DMS114 treated with DMSO at 0.1 percent for 48 hours (cell line): ENCODE measurements at regions not wholly inside any gene's neighbourhood (a gene's known extent, or its start where the extent isn't known, plus 50 kb on each side); places are given as distances from the start of the nearest gene placed in this dataset.
"Not testable (repeated sequence)": the region's sequence is repeated elsewhere in the genome, so short reads cannot be mapped to it uniquely, and the experiment has no call there.

Experiments used
- DNase-seq: peaks from one replicate; lab custom pipeline; 2025; ENCODE audit not compliant: unreplicated experiment; lab: John Stamatoyannopoulos, UW

DNA sequence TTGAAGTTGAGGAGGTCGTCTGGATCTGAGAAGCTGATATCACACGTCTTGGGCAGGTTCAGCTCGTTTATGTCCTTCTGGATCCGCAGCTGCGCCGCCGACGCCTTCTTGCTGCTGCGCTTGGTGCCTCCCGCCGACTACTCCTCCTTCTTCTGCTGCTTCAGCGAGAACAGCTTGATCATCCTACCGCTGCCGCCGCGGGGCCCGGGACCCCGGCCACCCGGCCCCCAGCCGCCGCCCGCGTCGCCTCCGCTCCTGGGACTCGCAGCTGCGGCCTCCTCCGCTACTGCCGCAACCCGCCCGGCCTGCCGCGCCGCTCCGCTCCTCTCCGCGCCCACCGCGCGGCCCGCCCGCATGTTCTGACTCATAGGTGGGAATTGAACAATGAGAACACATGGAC, 1710.6 kb downstream of the TP53TG3F start:
- DNase-seq: not testable (repeated sequence)

DNA sequence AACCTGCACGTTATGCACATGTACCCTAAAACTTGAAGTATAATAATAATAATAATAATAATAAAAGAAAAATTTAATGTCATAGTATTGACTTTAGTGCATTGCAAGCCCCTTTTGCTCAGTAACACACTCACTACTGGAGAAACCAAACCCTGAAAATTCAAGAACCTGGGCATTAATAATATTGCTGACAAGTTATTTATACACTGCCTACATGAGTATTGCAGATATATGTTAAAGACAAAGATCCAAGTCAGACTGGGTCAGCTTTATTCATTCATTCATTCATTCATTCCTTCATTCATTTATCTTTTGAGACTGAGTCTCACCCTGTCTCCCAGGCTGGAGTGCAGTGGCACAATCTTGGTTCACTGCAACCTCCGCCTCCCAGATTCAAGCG, 1711.2 kb downstream of the TP53TG3F start:
- no peak for DNase-seq

DNA sequence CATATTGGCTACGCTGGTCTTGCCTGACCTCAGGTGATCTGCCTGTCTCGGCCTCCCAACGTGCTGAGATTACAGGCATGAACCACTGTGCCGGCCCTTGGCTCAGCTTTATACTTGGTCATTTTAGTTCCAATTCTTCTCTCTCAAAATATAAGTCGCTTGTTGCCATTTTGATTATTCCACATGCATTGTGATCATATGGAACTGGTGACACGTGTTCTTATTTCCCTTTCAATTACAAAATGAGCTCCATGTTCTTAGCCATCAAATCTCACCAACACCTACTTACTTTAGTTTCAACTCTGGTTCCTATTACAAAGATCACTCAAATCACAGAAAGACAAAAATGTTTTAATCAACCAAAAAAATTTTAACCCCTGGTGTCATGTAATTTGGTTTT, 1711.7 kb downstream of the TP53TG3F start:
- no peak for DNase-seq

DNA sequence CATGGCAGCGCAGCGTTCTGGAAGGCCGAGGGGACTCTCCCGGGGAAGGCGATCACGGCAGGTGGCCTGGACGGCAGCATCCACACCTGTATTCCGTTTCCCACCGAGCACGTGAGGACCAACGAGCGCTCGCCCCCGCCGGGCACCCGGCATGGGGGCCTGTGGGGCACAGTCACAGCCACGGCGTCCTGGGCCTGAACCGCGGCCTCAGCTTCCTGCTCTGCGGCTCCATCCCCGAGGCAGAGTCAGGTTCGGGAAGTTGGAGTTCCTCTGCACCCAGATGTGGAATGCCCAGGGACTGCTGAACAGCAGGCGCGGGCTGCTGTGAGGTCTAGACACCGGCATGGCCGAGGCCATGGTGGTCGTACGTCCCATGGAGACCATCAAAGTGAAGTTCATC, 1713.9 kb downstream of the TP53TG3F start:
- DNase-seq: no peak

DNA sequence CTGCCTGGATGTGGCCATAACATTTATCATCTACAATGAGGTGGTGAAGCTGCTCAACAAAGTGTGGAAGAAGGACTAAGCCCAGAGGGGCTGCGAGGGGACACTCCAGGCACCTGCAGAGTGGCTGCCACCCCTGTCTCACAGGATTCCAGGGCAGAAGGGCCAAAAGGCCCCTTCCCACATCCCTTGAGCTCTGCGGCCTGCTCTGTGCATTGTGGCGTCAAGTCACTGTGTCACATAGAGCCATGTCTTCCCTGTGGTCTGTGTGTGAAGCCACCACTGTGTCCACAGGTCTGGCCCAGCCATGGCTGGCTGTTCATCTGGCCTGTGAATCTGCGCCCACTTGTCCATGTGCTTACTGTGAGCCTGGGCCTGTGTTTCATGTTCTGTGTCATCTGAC, 1714.6 kb downstream of the TP53TG3F start:
- DNase-seq: no peak

DNA sequence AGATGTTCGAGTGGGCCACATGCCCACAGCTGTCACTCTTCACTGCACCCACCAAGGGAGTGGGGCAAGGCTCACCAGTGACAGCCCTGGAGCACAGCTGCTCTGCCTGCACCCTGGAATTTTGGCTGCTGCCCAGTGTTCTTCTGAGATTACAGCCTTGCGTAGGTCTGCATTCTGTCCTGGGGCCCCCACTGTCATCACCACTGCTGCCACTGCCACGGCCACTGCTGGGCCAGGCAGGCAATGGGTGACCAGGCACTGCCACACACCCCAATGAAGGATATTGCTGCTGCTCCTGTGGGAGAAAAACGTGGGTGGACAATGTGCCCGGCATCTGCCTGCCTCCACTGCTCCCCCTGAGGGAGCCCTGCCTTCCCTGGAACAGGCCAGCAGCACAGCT, 1717.0 kb downstream of the TP53TG3F start:
- no peak for DNase-seq

DNA sequence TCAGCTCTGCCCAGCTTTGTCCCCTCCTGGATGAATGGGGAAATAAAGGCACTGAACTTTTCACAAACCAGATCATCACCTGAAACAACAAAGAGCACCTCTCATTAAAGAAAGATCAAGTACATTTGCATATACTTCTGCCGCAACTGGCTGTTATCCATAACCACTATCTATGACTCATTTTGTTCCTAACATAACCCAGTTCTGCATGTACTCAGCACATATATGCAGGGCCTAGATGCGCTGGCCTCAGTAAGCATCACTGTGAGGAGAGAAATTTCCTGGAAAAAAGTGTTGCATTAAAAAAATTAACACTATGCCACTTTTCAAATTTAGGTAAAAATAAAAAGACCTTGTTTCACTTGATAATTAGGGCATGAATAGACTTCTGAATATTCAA, 1718.4 kb downstream of the TP53TG3F start:
- DNase-seq: no peak

DNA sequence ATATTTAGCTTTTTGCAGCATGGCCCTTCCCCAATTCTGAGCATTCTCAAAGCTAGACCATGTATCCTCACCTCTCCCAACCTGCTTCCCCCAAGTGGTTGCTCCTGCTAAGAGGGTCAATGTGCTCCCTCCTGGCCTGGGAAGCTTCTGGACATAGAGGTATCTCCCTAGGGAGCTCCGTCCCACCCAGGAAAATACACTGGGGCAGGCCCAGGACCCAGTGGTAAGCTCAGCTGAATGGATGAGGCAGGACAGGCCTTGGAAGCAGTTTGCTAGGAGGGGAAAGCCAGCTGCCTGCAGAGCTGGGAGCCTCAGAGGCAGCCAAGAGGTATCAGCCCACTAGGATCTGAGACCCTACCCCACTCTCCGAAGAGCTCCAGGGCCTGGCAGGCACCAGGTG, 1721.6 kb downstream of the TP53TG3F start:
- DNase-seq: no peak

DNA sequence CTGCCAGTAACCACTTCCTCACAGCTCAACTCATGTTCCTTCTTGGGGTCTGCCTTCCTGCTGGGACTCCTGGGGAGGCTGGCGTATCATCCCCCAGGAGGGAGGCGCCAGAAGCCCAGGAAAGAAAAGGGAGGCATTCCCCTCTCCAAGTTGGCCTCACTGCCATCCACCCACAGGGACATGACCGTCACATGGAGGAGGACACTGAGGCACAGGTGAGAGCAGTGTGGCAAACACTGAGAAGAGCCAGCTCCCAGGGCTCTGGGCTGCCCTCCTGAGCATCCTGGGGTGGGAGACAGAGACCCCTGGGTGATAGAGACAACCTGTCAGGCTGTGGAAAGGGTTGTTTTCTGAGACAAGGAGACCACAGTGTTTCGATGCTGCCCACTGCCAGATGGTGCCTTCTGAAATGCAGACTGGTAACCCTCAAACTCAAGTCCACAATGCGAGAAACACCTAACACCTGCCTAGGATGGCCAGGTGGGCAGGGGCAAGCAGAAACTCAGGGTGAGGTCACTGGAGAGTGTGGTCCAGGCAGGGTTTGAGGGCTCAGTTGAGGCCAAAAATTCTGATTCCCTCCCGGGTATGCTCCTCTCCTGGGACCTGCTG, 1722.1 kb downstream of the TP53TG3F start:
- no peak for DNase-seq

DNA sequence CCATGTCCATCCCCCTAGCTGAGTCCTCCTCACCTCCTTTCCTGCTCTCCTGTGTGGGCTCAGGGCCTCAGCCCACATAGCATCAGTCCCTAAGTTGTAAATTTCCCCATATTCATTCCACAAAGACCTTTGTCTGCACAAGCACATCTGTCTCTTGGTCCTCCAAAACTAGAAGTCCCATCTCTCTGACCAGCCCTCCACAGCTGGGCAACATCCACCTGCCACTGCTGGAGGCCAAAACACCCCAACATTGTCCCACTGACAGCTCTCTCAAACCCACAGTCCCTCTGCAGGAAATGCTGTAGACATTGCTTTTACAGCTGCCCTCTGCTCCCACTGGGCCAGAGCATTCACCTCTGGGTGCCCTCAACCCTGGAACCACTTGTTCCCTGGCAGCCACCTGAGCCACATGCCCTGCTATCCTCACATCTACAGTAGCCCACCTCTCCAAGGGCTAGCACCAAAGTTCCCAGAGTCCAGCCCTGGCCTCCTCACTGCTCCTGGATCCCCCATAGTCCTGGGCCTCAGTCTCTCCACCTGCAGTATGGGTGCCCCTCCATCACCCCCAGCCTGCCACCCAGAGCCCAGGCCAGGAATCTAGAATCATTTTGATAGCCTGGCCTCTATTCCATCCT, 1722.7 kb downstream of the TP53TG3F start:
- DNase-seq: no peak

DNA sequence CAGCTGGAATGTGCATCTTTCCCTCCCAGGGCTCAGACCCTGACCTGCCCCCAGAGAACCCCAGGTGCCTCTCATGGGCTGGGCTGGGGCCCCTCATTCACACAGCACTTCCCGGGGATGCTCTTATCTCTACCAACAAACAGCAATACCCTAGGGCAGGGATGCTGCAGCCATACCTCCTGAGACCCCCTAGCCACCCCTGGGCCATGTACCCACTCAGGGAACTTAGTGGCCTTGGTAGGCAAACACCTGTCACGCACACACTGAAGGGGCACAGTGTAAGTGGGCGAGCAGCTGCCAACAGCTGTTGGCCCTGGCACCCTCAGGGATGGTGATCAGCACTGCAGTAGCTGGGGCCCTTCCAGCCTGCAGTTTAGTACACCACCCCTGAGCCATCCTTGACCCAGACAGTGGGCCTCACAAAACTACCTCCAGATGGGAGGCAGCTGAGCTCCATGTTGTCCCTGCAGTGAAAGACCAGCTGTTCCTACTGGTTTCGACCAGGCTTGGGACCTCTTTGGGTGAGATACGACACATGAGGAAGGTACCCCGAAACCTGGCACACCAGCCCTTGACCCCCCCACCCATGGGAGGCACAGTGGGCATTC, 1723.6 kb downstream of the TP53TG3F start:
- DNase-seq: no peak

DNA sequence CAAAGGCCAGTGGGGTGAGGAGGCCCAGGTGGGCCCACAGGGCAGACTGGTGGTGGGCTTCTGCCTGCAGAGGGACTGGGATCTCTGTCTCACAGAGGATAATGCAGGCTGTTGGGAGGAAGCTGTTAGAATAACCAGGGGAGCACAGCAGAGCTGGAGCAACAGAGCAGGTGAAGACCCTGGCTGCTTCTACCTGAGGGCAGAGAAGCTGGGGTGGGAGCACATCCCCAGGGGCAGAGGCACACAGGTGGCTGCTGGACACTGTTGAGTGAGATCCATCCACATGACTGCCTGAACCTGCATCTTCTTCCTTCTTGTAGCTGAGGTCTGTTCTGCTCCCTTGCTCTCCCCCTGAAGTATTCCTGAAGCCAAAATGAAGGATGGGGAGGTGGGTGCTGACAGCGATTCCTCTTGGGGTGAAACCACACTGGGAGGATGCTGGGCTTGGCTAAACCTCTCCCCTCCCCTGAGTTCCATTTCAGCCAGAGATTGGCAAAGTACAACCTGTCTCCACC, 1725.0 kb downstream of the TP53TG3F start:
- no peak for DNase-seq

DNA sequence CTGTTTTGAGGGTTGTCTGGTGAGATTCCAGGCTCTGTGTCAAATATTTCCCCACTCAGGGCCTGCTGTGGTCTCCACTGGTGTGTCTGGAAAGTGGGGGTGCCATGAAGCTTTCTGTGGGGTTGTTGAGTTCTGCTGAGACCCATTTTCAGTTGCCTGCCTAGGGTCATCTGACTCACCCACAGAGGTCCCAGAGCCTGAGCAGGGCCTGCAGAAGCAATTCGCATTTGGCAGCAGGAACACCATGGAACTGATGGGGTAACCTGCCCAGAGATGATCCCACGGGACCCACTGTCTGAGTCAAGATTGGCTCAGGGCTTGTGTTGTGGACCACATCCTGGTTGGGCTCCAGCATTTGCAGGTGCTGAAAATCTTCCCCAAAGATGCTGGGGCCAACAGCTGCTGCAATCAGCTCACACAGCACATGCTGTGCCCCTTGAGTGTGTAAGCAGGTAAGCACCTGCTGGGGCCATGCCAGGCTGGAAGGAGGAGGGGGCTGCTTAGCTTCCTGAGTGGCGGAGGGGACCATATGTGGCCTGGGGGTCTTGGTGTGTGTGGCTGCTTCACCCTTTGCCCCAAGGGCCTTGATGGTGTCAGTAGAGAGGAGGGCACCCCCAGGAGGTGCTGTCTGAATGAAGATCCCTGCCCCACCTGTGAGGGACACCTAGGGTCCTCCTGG, 1726.1 kb downstream of the TP53TG3F start:
- DNase-seq: no peak

DNA sequence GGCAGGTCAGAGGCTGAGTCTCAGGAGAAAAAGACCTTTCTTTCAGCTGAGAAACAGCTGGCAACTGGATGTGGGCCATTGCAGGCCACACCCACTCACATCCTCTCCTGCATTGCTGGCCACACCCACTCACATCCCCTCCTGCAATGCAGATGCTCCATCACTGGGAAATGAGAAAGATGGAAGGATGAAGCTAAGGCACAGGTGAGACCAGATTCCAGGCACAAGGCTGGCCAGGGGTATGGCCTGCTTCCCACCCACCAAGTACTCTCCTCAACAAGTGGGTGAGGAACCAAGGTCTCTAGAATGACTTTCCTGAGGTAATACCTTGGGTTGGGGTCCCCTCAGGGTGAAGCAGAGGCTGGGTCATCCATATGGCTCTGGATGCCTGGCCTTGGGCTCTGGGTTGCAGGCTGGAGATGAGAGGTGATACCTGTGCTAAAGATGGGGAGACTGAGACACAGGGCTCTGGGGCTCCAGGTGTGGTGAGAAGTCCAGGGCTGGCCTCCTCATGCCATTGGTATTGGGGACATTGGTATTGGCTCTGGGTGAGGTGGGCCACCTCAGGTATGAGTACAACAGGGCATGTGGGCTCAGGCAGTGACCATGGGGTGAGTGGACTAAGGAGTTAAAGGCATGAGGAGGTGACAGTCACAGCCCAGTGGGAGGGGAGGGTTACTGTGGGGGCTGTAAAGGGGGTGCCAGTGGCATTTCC, 1726.8 kb downstream of the TP53TG3F start:
- no peak for DNase-seq

DNA sequence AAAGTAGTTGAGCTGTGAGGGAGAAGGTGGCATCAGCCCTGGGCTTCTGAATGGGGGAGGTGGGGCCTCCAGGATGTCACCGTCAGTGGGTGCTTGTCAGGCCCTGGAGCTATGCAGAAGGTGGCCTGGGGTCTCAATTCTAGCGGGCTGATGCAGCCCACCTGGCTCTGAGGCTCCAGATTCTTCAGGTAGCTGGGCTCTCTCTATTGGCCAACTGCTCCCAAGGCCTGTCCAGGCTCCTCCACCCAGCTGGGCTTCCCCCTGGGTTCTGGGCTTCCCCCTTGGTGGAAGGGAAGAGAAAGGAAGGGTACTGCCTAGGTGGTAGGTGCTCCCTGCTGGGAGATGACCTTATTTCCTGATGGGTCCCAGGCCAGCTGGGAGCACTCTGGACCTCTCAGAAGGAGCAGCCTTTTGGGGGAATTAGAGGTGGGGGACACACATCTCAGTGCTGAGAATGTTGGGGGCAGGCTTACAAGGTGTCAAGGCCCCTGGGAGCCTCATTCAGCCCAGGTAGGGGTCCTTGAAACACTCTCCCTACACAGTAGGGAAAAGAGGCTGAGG, 1728.3 kb downstream of the TP53TG3F start:
- DNase-seq: no peak

DNA sequence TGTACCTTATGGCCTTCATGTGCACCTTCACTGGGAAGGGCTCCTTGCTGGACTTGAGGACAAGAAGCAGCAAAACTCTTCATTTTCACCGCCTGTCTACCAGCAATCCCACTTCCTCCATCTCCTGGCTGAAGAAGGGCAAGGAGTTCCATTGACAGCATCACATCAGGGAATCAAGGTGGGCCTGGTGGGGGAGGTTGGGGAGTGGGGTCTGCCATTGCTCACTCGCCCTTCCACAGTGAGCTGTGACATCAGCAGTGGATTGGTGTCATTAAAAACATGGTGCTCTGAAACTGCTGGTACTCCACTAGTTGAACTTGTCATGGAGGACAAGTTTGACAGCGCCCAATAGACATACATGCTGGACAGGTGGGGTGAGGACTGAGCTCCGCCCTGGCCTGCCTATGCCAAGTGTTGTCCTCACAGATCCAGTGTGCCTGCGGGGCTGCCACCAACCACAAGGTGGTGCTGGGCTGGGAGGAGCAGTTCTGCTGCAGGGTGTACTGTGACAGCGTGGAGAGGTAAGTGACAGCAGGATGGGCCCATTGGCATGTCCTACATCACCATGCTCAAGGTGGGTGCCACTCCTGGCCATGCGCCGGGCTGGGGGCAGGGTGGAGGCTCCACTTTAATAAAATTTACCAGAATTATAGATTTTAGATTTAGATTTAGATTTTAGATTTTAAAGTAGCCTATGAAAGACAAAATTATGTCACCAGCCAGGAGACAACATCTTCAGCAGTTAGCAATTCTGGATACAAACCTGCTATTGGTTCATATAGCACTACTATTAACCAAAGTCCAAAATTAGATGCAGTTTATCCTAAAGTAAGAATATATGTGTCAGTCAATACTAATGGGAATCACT, 1729.1 kb downstream of the TP53TG3F start:
- DNase-seq: peak; percentile 27

DNA sequence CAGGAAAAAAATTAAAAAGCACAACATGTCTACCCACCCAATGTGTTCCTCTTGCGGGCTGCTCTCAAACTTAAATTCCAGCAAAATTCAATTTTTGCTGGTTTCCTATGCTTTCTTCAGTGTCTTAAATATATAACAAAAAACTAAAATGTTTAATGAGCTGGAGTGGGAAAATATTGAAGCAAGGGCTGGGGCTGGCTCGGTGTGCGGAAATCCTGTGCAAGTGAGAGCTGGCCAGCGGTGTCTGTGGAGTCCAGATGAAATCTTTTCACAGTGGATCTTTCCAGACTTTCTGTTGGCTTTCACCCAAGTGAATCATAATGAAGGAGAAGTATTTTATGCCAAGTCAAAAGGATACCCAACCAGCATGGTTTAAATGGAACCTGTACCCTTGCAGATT, 1733.6 kb downstream of the TP53TG3F start:
- no peak for DNase-seq

DNA sequence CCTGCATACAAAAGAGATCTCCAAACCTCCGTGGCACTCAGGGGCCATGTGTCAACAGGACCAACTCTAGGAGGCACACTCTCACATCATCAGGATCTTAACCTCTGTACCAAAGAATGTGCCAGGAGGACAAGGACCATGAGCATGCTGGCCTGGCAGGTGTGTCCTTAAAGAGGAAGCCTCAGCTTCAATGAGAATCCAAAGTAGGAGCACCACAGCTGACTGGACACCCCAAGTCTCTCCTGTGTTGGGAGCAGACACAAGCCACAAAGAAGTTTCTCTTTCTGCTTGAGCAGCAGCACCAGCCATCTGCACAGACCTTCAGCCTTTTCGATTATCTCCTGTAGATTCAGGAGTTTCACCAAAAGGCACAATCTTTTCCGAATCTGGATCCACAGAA, 1734.5 kb downstream of the TP53TG3F start:
- no peak for DNase-seq

DNA sequence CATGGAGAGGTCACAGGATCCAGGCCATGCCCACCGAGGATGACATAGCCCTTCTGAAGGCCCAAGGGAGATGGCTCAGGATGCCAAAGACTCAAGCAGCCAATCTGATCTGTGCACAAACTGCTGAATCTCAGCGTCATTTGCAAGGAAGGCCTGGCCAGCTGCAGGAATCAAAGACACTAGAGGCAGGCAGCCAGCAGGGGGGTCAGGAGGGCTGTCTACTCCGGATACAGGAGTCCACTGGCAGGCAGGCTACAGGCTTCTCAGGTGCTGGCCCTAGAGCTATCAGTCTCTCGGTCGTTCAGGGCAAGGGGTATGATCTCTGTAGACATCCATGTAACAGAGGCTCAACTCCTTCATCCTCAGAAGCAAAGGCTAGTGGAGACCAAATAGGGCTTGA, 1735.3 kb downstream of the TP53TG3F start:
- no peak for DNase-seq
